ENCODE measurements at regions not wholly inside any gene's neighbourhood (a gene's known extent, or its start where the extent isn't known, plus 50 kb on each side); places are given as distances from the start of the nearest gene placed in this dataset.
A peak's percentile ranks its signal among the peaks of the same experiment; 100 is the strongest.

DNA sequence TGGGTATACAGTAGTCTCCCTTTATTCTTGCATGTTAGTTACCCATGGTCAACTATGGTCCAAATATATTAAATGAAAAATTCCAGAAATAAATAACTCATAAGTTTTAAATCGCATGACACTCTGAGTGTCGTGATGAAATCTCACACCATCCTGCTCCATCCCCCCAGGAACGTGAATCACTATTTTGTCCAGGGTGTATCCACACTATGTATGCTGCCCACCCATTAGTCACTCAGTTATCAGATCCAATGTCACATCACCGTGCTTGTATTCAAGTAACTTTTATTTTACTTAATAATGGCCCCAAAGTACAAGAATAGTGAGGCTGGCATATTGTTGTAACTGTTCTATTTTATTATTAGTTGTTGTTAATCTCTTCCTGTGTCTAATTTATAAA, 115.8 kb upstream of the SERP2 start:
- DNase-seq = no peak

DNA sequence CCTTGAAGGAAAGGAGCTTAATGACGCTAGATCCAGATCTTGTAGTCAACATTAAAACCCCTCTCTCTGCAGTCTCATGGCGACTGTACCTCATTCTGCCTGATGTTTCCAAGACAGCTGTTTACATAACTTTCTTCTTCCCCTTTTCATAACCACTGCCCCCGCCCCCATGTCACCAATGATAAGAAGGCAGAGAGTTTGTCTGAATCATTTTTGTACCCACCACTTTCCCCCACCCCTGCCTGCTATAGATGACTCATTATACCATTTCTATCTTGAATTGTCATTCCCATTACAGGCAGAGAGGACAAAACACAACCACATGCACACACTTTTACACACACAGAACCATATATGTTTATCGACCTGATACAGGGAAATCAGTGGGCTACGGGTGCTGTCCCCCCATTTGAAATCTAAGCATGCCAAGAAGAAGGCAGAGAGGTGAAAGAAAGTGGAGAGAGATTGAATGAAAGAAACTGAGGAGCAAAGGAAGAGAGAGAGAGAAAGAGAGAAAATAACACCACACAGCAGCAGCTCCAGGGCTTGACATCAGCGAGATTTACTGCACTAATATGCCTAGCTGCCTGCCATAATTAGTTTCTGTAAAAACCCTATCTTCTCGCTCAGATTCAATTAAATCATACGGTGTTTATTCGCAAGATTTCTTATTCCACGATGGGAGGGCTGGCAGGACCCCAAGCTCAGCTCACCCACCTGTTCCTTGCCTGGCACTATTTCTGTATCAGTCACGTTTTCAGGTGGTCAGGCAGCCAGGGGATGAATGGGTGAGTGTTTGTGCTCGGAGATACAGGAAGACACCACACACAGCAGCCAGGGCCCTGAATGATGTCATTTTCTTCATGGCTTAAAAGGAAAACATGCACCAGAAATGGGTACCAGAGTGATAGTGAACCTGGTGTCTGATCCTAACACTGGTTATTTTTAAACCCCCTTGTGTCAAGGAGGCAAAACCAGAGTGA, 114.3 kb upstream of the SERP2 start:
- DNase-seq = no peak

DNA sequence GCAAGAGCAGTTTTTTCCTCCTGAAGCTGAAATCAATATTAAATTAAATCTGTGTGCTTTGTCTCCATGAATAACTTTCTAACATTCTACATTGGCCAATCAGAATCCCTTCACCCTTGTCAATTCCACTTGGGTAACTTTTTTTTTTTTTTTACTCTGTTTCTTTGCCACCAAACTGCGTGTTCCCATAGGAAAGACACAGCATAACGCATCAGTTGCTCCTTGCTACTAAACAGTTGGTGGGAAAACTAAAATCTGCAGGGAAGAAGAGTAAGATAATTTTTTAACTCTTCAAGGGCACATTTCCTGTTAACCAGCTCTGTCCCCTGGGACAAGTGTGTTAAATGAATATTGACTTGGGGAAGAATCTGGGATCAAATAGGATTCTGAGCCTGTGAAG, 113.3 kb upstream of the SERP2 start:
- no peak for DNase-seq

DNA sequence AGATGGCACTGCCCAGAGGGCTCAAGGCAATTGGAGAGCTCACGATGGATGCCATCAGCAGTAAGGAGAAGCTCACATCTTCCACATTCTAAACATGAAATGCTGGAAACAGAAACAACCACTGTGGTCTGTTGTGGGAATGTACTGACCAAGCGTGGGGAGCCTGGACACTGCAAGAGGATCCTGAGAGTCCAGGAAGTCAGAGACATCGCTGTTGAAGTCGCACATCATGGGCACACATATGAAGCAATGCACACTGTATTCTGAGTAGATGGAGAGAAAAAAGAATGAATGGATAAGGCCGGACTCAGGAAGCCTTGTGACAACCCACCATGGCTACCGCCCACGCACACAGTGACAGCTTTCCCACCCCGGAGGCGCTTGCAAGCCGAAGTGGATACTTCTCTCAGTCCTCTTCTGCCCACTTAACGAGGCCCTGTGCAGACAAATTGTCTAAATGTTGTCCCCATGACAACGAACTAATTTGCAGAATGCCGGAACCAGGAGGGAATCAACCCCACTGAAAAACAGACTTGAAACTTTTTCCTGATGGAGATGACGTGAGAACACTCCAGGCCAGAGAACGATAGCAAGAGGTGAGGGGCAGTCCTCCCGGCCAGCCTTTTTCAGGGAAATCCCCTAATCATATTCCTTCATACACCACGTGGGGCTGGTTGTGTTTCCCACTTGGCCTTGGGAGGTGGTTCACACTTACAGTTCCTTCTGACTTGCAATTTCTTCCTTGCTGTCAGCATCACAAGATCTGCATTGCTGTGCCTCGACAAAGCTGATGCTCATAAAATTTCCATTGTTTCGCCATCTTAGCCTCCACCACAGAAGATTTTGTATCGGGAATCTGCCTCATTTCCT, 109.6 kb upstream of the SERP2 start:
- no peak for DNase-seq

DNA sequence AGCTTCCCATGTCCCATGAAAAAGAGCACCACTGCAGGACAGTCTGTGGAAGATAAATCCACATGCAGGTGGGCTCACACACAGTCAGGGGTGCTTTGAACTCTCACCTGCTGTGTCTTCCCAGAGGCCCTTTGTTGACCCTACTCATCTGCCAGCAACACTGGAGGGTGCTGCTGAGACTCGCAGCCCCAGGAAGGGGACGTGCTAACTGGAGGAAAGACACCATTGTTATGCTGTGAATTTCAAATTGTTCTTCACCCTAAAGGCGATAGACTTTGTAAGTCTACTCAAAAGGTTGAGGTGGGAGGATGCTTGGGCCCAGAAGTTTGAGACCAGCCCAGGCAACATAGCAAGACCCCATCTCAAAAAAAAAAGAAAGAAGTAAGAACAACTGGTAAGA, 107.3 kb upstream of the SERP2 start:
- DNase-seq = no peak

DNA sequence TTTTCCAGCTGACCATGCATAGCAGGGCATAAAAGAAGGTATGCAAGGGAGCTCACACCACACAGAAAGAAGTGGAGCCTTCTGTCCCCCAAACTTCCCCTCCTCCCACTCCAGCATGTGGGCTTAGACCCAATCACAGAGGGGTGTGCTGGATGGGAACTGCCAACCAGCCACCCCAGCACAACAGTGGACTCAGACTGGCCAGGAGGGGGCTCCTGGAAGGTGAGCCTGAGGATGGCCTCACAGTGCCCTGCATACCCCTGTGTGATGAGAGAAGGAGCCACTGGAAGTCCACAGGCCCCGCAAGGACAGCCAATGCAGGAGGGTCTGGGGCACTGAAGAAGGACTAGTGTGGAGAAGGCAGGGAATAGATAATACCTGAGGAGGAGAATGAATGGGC, 106.9 kb upstream of the SERP2 start:
- no peak for DNase-seq

DNA sequence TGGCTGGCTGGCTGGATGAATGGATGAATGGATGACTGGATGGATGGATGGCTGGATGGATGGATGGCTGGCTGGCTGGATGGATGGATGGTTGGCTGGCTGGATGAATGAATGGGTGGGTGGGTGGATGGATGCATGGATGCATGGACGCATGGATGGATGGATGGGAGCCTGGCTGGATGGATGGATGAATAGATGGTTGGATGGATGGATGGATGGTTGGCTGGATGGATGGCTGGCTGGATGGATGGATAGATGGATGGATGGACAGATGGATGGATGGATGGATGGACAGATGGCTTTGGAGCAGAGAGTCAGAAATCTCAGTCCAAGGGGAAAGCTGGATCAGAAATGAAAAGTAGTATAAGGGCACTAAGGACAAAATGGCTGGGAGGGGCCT, 106.4 kb upstream of the SERP2 start:
- DNase-seq = no peak

DNA sequence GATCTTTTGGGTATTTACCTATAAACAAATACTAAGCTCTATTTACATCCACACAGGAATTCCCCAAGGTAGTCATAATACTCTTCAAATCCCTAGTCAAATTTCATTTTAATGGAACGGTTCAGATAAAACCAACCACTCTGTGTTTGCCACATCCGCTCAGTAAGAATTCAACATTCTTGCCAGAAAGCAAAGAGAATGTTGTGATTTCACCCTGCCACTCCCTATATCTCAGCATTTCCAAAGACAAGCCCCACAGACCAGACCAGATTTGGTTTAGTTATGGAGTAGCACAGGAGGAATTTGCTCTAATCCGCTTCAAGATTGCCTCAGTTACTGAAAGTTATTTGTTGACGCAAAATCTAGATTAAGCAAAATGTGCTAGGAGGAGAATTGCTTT, 105.6 kb upstream of the SERP2 start:
- no peak for DNase-seq

DNA sequence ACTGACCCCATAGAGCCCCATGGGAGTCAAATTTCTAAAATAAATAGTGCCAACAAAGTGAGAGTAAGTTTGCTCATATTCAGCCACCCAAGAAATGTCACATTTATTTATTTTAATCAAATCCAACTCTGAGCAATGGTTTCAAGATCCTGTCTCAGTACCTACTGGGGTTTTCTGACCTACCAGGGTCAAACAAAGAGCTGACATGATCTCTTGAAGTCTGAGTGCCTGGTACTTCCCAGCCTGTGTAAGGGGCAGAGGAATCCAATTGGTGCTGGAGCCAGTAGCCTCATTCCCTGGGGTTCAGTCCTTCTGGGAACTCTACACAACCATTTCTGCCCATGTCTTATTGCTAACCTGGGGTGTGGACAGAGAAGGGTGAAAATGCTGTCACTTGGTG, 104.6 kb upstream of the SERP2 start:
- DNase-seq = no peak

DNA sequence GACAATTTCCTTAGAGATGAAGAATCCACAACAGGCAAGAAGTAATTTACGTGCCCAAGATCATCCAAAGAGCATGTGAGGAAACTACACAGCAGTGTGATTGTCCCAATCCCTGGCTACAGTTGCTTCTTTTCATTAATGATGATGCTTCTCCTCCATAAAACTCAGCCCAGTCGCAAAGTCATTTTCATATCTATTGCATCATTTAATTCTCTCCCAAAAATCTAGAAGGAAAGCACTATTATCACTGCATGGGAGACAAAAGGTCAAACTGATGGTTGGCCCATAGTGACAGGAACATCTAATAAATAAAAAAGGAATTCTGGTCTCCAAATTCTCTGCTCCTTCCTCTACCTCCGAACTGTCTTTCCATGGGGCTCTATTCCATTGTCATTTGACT, 103.5 kb upstream of the SERP2 start:
- no peak for DNase-seq

DNA sequence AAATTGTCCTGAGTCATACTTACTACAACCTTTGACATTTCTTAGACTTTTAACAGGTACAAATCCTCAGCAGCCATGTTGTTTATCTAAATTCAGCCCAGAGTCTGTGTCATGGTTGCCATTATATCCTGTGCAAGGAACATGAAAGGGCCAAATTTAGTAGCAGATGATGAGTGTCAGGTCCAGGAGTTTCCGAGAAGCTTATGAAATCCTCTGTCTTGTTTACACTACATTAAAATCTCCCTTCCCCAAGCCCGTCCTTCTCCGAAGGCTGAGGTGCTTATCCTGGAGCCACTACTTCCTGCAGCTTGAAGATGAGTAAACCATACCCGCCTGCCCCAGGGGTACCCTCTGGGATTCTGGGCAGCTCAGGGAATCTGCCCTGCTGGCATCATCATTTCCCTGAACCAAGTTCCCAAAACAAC, 102.6 kb upstream of the SERP2 start:
- DNase-seq = peak; percentile 70

DNA sequence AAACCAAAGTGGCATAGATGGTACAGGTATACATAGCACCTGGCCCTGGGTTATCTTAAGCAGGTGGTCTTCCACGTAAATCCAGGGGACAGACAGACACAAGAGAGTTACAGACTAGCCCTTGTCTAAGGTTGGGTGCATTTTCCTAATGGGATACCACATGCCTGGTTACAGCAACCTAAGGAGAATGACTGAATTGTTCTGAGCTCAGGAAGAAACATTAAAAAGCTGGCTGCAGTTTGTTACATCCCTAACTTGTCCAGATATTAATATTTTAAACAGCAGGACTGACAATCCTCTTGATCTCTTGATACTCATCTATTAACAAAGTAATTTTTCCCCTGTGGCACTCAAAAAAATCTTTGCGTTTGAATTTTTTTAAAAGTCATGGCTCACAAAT, 102.2 kb upstream of the SERP2 start:
- DNase-seq = no peak

DNA sequence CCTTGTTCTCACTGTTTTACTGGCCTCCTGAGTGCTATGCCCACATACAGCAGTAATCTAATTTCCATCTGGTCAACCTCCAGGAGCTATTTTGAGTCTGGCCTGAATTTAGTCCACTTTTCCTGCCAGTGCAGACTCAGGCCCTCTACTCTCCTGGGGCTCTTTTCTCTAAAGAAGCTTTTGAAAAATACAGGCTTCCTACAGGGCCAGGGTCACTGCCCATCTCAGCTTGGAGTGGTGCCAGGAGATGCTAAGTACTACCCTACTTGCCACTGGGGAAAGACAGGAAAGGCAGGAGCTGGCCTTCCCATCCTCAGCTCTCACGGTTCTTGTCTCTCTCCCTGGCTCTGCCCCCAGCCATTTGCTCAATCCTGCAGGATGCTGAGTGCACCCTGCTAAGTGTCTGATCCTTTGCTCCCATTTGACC, 101.7 kb upstream of the SERP2 start:
- DNase-seq = no peak

DNA sequence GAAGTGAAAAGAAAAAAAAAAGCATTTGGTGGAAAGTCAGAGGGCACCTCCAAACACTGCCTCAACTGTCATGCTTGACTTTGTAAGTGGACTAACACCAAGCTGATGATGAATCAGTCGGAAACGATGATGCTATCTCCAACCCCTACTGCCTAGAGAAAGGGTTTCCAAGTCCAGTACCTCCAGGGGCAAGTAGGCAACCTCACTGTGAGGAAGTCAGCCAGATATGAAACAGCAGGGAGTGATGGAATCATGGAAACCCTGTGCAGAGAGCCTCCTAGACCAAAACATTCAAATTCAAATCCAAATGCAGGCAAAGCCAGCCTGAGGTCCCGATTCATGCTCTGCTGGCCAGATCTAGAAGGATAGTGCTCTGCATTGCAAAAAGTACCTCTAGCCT, 100.9 kb upstream of the SERP2 start:
- DNase-seq = no peak

DNA sequence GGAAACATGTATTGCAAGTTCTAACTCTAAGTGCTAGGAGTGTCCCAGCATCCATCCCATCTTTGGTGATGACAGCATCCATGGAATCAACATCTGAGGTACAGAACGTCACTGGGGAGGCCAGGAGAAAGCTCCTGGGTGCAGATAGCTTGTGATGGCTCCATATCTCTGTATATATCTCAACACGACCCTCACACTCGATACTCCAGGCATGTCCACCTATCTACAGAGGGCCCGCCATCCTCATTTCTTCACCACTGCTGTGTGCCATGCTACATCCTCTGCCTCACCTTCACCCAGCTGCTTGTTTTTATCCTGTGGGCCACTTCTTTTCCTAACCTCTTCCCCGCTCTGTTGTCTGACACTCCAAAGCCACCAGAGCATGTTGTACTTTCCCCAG, 100.4 kb upstream of the SERP2 start:
- DNase-seq = no peak

DNA sequence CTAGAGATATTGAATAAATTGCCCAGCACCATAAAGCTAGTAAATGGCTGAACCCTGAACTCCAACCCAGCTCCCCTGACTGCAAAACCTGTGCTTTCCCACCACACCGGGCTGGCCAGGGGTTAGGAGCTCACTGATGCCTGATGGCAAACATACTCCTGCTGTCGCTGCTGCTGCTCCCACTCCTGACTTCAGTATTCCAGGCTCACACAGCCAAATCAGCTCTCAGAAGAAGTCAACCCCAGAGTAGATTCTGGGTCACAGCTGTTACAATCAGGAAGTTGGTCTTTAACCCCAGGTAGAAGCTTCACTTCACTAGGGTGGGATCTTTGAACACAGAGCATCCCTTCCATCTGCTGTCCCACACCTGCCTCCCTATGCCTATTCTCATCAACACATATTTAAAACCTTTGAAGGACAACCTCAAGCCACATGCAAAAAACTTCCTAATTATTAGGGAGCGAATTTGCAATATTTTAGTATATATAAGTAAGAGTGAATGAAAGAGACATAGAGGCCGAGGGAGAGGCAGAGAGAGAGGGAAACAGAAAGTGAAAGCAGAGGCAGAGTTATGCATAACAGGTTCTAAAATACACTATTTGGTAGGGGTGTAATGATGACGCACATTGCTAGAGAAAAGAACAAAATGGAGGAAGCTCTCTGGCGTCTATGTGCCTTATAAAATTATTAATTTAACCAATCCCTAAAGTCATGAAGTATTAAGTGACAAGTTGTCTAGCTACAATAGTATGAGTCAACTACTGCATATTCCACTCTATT, 99.4 kb upstream of the SERP2 start:
- peak; percentile 80 for DNase-seq

DNA sequence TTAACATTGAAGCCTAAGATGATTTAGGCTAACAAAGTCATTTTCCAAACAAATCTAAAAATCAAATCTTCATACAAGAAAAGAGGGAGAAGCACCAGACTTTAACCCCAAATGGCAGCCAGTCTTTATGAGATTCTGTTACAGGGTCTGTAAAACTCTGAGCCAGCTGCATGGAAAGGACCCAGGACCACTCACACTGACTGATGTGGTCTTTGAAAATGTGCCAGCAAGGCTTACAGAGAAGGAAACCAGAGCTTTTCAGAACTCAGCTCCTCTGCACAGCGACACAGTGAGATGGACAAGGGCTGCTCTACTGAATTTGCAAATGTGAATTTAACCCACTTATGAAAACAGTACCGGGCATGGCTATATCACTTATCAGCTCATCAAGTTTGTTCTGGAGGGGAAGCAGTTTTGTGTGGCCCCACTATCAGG, 98.8 kb upstream of the SERP2 start:
- peak; percentile 93 for DNase-seq

DNA sequence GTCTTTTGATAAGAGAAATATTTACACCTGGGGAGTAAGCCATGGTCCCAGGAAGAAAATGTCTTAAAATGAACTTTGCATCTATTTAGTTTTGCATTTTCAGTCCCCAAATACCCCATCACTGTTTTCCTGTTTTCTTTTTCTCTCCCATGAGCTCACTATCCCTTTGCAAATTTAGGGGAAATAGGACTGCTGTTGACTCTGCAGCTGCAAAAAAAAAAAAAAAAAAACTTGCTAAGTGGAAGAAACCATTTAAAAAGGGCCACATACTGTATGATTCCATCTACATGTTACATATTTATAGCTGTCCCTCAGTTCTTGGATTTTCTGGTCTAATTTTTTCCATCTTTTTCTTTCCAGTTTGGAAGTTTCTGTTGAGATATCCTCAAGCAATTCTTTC, 98.2 kb upstream of the SERP2 start:
- DNase-seq = peak; percentile 13

DNA sequence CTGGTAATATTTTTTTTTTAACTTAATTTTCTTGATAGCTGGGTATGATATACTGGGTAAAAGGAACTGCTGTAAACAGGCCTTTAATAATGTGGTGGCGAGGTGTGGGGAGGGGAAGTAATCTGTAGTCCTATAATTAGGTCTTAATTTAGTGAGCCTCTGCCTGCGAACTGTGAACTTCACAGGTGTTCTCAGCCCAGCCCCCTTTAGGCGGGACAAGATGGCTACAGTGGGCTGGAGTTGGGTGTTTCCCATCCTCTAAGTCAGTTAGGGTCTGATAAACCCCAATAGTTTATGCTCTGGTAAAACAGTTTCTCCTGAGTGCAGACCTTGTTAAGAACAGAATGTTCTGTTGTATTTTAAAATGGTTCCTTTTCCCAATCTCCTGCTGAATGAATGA, 97.6 kb upstream of the SERP2 start:
- DNase-seq = no peak

DNA sequence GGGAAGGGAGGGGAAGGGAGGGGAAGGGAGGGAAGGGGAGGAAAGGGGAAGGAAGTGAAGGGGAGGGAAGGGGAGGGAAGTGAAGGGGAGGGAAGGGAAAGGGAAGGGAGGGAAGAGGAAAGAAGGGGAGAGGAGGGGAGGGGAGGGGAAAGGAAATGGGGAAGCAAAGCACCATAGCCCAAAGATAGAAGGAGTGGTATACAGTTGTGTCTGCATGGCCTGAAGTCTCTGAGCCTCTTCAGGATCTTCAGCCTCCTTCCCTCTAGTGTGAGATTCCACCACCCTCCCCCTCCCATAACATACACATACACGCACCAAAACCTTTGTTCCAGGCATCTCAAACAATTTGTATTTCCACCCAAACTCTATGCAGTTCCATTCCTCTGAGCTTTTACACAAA, 96.2 kb upstream of the SERP2 start:
- no peak for DNase-seq

DNA sequence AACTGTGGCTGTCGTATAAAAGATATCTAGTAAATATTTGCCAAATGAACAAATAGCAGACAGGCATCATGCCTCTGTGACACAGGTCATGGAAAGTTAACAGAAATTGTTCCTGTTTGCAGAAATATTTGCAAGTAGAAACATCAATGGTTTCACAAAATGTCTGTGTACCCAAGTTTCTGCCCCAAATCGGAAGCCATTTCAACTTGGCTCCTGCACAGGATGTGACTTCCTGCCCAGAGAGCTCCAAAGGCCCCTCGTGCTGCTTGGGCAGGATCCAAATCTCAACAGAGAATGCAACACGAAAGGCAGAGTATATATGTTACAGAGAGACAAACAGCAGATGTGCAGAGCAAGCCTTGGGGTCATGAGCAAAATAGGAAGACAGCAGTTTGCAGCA, 95.5 kb upstream of the SERP2 start:
- DNase-seq = peak; percentile 64

DNA sequence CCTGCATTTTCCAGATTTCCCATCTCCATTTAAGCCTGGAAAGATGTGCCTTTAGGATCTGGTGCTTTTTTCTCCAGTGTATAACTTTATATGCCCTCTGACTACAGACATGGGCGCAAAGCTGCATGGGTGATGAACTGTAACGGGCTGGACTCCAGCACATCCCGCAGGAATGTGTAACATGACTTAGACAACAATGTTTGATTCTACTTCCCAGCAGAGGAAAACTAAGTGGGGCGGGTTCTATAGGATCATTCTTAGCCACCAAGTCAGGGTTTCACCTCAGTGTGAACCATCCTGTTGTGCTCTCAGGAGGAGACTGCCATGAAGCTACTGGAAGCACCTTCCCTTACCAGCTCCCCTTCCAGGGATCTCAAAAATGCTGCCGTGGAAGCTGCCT, 93.2 kb upstream of the SERP2 start:
- DNase-seq = no peak
